ENCODE measurements at regions not wholly inside any gene's neighbourhood (a gene's known extent, or its start where the extent isn't known, plus 50 kb on each side); places are given as distances from the start of the nearest gene placed in this dataset.

GRCh38 chr2:16172324-16173175, 232.2 kb downstream of the MYCN start:
- TF ChIP-seq, protein P1, sequence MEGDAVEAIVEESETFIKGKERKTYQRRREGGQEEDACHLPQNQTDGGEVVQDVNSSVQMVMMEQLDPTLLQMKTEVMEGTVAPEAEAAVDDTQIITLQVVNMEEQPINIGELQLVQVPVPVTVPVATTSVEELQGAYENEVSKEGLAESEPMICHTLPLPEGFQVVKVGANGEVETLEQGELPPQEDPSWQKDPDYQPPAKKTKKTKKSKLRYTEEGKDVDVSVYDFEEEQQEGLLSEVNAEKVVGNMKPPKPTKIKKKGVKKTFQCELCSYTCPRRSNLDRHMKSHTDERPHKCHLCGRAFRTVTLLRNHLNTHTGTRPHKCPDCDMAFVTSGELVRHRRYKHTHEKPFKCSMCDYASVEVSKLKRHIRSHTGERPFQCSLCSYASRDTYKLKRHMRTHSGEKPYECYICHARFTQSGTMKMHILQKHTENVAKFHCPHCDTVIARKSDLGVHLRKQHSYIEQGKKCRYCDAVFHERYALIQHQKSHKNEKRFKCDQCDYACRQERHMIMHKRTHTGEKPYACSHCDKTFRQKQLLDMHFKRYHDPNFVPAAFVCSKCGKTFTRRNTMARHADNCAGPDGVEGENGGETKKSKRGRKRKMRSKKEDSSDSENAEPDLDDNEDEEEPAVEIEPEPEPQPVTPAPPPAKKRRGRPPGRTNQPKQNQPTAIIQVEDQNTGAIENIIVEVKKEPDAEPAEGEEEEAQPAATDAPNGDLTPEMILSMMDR (IDR thresholded peaks at IDR 0.05) = no peak
- no peak for TF ChIP-seq EZH2 (IDR thresholded peaks at IDR 0.05; ENCODE audit: borderline replicate concordance, insufficient read depth, low read depth, low read length, poor library complexity, severe bottlenecking)

All from B cell (primary cell).